ENCODE measurements at regions not wholly inside any gene's neighbourhood (a gene's known extent, or its start where the extent isn't known, plus 50 kb on each side); places are given as distances from the start of the nearest gene placed in this dataset.

- Mint-ChIP-seq H3K36me3 (ENCODE audit: low read depth) (no peaks in the 10 kb centered on the region), H3K27ac (no peak overlapping the region), H3K4me3 (no peak overlapping the region), H3K4me1 (ENCODE audit: low read depth) (no peaks in the 10 kb centered on the region), H3K27me3 (no peaks in the 10 kb centered on the region), H3K9me3 (peaks cover 2% of the 10 kb centered on the region)
- ChIA-PET POLR2A (no interaction called here), CTCF (no interaction called here)
- intact Hi-C loops (cut with micrococcal nuclease) = no loop called here
- DNase-seq = no peak
- TF ChIP-seq CTCF (IDR thresholded peaks at IDR 0.05) = no peak
- ATAC-seq = no peak
Observed at GRCh38 chr3:64802460-64802859, 114.7 kb upstream of the ADAMTS9 start.

- TF ChIP-seq CTCF (IDR thresholded peaks at IDR 0.05) = no peak
- H3K9me3 Mint-ChIP-seq = peaks cover 2% of the 10 kb centered on the region
Observed at GRCh38 chr3:64801856-64802255, 114.1 kb upstream of the ADAMTS9 start.

GRCh38 chr3:64799606-64800005 lies 111.8 kb upstream of the ADAMTS9 start:
- no peak overlapping the region for H3K4me3 Mint-ChIP-seq
- ChIA-PET CTCF (no interaction called here), POLR2A (no interaction called here)
- H3K9me3 Mint-ChIP-seq = no peaks in the 10 kb centered on the region
- ATAC-seq (no peak), DNase-seq (no peak)
- H3K27me3 Mint-ChIP-seq = no peaks in the 10 kb centered on the region
- intact Hi-C loops (cut with micrococcal nuclease) = no loop called here
- no peak for TF ChIP-seq CTCF (IDR thresholded peaks at IDR 0.05)
- no peak overlapping the region for H3K27ac Mint-ChIP-seq
- H3K36me3 Mint-ChIP-seq (ENCODE audit: low read depth) = no peaks in the 10 kb centered on the region
- H3K4me1 Mint-ChIP-seq (ENCODE audit: low read depth) = no peaks in the 10 kb centered on the region

More at GRCh38 chr3:64801856-64802255, 114.1 kb upstream of the ADAMTS9 start:
- POLR2A ChIA-PET = no interaction called here
- Mint-ChIP-seq H3K27ac (no peak overlapping the region), H3K36me3 (ENCODE audit: low read depth) (no peaks in the 10 kb centered on the region), H3K4me1 (ENCODE audit: low read depth) (no peaks in the 10 kb centered on the region), H3K4me3 (no peak overlapping the region), H3K27me3 (no peaks in the 10 kb centered on the region)
- ATAC-seq (no peak), DNase-seq (no peak)
- intact Hi-C loops (cut with micrococcal nuclease) = no loop called here
- CTCF ChIA-PET = no interaction called here

GRCh38 chr3:64798316-64798715 lies 110.5 kb upstream of the ADAMTS9 start:
- intact Hi-C loops (cut with micrococcal nuclease) = no loop called here
- H3K27me3 Mint-ChIP-seq = no peaks in the 10 kb centered on the region
- H3K36me3 Mint-ChIP-seq (ENCODE audit: low read depth) = no peaks in the 10 kb centered on the region
- TF ChIP-seq CTCF (IDR thresholded peaks at IDR 0.05) = no peak
- no peak overlapping the region for H3K27ac Mint-ChIP-seq
- H3K4me1 Mint-ChIP-seq (ENCODE audit: low read depth) = no peaks in the 10 kb centered on the region
- no peak for ATAC-seq
- no peak overlapping the region for H3K4me3 Mint-ChIP-seq
- H3K9me3 Mint-ChIP-seq = no peaks in the 10 kb centered on the region
- no peak for DNase-seq
- CTCF ChIA-PET = interaction anchor here (0.6 kb wide), 1 partner anchor 1829 kb away, joined by 3 read pairs; no protein-coding TSS in a partner anchor
- POLR2A ChIA-PET = no interaction called here

GRCh38 chr3:64796607-64797399 lies 109.0 kb upstream of the ADAMTS9 start:
- CTCF ChIA-PET = no interaction called here
- POLR2A ChIA-PET = no interaction called here
- H3K27me3 Mint-ChIP-seq = no peaks in the 10 kb centered on the region
- ATAC-seq = no peak
- intact Hi-C loops (cut with micrococcal nuclease) = no loop called here
- TF ChIP-seq CTCF (IDR thresholded peaks at IDR 0.05) = no peak
- no peak for DNase-seq
- no peaks in the 10 kb centered on the region for H3K36me3 Mint-ChIP-seq (ENCODE audit: low read depth)
- H3K4me3 Mint-ChIP-seq = no peak overlapping the region
- H3K9me3 Mint-ChIP-seq = no peaks in the 10 kb centered on the region
- H3K27ac Mint-ChIP-seq = no peak overlapping the region
- no peaks in the 10 kb centered on the region for H3K4me1 Mint-ChIP-seq (ENCODE audit: low read depth)
